Epidermal melanocyte (primary cell): ENCODE measurements at regions not wholly inside any gene's neighbourhood (a gene's known extent, or its start where the extent isn't known, plus 50 kb on each side); places are given as distances from the start of the nearest gene placed in this dataset.
"Not testable (repeated sequence)": the region's sequence is repeated elsewhere in the genome, so short reads cannot be mapped to it uniquely, and the experiment has no call there.

Experiments
- DNase-seq: peaks from one replicate; pipeline ENCODE4 v3.0.0; 2011; ENCODE audit warnings: low spot score; ENCODE audit not compliant: insufficient read length

- no peak for DNase-seq
Measured at GRCh38 chr1:8170059-8170835, 144.1 kb upstream of the ERRFI1 start.

GRCh38 chr1:8169364-8170058 is 143.4 kb upstream of the ERRFI1 start:
- DNase-seq = peak; percentile 79

GRCh38 chr1:8167936-8168335 is 141.8 kb upstream of the ERRFI1 start:
- DNase-seq = no peak

GRCh38 chr1:8166406-8166805 is 140.3 kb upstream of the ERRFI1 start:
- no peak for DNase-seq

GRCh38 chr1:8165595-8166360 is 139.7 kb upstream of the ERRFI1 start:
- no peak for DNase-seq

GRCh38 chr1:8164670-8165069 is 138.6 kb upstream of the ERRFI1 start:
- no peak for DNase-seq

GRCh38 chr1:8163039-8163438 is 136.9 kb upstream of the ERRFI1 start:
- DNase-seq = no peak

- no peak for DNase-seq
Measured at GRCh38 chr1:8162168-8162567, 136.1 kb upstream of the ERRFI1 start.

- DNase-seq = no peak
Measured at GRCh38 chr1:8161546-8162105, 135.5 kb upstream of the ERRFI1 start.

GRCh38 chr1:8159470-8160024 is 133.4 kb upstream of the ERRFI1 start:
- DNase-seq = no peak

- no peak for DNase-seq
Measured at GRCh38 chr1:8158995-8159394, 132.9 kb upstream of the ERRFI1 start.

GRCh38 chr1:8157765-8158164 is 131.7 kb upstream of the ERRFI1 start:
- DNase-seq = no peak

- DNase-seq = no peak
Measured at GRCh38 chr1:8155528-8156186, 129.5 kb upstream of the ERRFI1 start.

- DNase-seq = peak; percentile 75
Measured at GRCh38 chr1:8154621-8155052, 128.5 kb upstream of the ERRFI1 start.

- DNase-seq = no peak
Measured at GRCh38 chr1:8153961-8154360, 127.9 kb upstream of the ERRFI1 start.

- DNase-seq = no peak
Measured at GRCh38 chr1:8152731-8153702, 126.9 kb upstream of the ERRFI1 start.

GRCh38 chr1:8151647-8152046 is 125.5 kb upstream of the ERRFI1 start:
- DNase-seq = no peak

- DNase-seq = not testable (repeated sequence)
Measured at GRCh38 chr1:8149756-8150155, 123.6 kb upstream of the ERRFI1 start.

GRCh38 chr1:8147956-8148355 is 121.8 kb upstream of the ERRFI1 start:
- DNase-seq = no peak
